ENCODE measurements at regions not wholly inside any gene's neighbourhood (a gene's known extent, or its start where the extent isn't known, plus 50 kb on each side); places are given as distances from the start of the nearest gene placed in this dataset.

DNA sequence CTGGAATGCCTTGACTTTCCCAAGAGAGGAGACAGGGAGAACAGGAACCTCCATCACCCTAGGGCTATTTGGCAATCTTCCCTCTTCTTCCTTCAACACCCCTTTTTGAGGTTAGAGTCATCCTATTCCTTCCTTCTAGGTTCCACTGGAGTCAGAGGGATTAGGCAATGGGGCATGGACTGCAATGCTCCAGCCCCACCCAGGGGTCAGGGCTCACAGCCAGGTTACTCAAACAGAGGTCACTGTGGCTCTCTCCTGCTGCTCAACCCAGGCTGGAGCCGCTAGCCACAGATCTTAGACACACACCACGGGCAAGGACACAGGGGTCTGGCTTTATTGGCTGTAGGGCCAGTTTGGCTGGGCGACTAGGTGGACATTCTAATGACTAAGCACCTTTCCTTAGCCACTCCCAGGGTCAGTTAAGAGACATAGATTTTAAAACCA lies 145.5 kb upstream of the NRIP1 start:
- in situ Hi-C loops (cut with HindIII; ENCODE audit: low pct_unique_long_range_greater_than_20kb, low sequenced_read_pairs) (no loop called here), intact Hi-C loops (cut with micrococcal nuclease; ENCODE audit: unreplicated experiment) (no loop called here)
- POLR2A ChIA-PET, result no interaction called here
- no TSS peak for BruUV-seq (replicated peaks)
- ATAC-seq, result no peak
- no peaks in the 10 kb centered on the region for H3K4me1 ChIP-seq (ENCODE audit: control insufficient read depth, insufficient read depth, low read length)
- H3K27ac ChIP-seq (ENCODE audit: low read length), result no peak overlapping the region
- no peak for DNase-seq (ENCODE audit: low read depth, low spot score)
- H3K4me3 ChIP-seq (ENCODE audit: low read depth in 2 of 2, low read length in 2 of 2), result no peak overlapping the region
- CTCF ChIA-PET, result no interaction called here
- H3K27me3 ChIP-seq (ENCODE audit: control insufficient read depth, insufficient read depth, low read length), result no peaks in the 10 kb centered on the region
- H3K36me3 ChIP-seq (ENCODE audit: control insufficient read depth, insufficient read depth, low read length), result no peaks in the 10 kb centered on the region
- H3K9me3 ChIP-seq (ENCODE audit: control insufficient read depth, insufficient read depth, low read depth, low read length), result no peaks in the 10 kb centered on the region
- no peak for TF ChIP-seq POLR2AphosphoS5 (IDR thresholded peaks at IDR 0.05; ENCODE audit: low read depth, low read length)
- TF ChIP-seq, protein P1, sequence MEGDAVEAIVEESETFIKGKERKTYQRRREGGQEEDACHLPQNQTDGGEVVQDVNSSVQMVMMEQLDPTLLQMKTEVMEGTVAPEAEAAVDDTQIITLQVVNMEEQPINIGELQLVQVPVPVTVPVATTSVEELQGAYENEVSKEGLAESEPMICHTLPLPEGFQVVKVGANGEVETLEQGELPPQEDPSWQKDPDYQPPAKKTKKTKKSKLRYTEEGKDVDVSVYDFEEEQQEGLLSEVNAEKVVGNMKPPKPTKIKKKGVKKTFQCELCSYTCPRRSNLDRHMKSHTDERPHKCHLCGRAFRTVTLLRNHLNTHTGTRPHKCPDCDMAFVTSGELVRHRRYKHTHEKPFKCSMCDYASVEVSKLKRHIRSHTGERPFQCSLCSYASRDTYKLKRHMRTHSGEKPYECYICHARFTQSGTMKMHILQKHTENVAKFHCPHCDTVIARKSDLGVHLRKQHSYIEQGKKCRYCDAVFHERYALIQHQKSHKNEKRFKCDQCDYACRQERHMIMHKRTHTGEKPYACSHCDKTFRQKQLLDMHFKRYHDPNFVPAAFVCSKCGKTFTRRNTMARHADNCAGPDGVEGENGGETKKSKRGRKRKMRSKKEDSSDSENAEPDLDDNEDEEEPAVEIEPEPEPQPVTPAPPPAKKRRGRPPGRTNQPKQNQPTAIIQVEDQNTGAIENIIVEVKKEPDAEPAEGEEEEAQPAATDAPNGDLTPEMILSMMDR (IDR thresholded peaks at IDR 0.05), result no peak
- TF ChIP-seq, protein P2, sequence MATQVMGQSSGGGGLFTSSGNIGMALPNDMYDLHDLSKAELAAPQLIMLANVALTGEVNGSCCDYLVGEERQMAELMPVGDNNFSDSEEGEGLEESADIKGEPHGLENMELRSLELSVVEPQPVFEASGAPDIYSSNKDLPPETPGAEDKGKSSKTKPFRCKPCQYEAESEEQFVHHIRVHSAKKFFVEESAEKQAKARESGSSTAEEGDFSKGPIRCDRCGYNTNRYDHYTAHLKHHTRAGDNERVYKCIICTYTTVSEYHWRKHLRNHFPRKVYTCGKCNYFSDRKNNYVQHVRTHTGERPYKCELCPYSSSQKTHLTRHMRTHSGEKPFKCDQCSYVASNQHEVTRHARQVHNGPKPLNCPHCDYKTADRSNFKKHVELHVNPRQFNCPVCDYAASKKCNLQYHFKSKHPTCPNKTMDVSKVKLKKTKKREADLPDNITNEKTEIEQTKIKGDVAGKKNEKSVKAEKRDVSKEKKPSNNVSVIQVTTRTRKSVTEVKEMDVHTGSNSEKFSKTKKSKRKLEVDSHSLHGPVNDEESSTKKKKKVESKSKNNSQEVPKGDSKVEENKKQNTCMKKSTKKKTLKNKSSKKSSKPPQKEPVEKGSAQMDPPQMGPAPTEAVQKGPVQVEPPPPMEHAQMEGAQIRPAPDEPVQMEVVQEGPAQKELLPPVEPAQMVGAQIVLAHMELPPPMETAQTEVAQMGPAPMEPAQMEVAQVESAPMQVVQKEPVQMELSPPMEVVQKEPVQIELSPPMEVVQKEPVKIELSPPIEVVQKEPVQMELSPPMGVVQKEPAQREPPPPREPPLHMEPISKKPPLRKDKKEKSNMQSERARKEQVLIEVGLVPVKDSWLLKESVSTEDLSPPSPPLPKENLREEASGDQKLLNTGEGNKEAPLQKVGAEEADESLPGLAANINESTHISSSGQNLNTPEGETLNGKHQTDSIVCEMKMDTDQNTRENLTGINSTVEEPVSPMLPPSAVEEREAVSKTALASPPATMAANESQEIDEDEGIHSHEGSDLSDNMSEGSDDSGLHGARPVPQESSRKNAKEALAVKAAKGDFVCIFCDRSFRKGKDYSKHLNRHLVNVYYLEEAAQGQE (IDR thresholded peaks at IDR 0.05; ENCODE audit: insufficient read depth in 1 of 2, low read depth in 2 of 2, low read length in 1 of 2), result no peak

DNA sequence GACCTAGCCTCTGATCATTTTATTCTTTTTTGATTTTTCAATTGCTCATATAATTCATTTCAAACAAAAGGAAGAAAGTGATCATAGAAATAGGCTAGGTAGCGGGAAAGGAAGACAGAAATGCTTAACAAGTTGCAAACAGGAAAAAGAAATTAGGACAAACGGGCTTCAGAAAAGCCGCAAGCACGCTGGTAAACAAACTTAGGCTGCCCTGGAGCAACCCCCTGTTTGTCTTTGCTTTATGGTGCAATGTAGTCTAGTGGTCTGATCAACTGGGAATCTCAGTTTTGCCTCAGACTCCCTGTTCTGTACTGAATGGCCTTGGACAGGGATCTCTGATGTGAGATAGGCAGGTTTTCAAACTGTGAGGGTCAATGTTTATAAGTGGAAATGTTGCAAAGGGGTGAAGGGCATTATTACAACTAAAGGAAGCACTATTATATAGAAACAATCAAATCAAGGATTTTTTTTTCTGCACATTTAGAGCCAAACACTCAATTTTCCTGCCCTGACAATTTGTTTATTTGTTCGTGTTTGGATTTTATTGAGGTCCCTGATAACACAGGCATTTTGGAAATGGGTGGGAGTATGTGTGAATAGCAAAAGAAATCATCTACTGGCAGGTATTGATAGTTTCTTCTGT lies 146.8 kb upstream of the NRIP1 start:
- no peak for TF ChIP-seq SIN3A (IDR thresholded peaks at IDR 0.05; ENCODE audit: borderline replicate concordance, insufficient read depth, low read depth, low read length)
- TF ChIP-seq, protein P1 (IDR thresholded peaks at IDR 0.05), result no peak
- TF ChIP-seq, protein P2 (IDR thresholded peaks at IDR 0.05; ENCODE audit: insufficient read depth in 1 of 2, low read depth in 2 of 2, low read length in 1 of 2), result no peak
- no peak for TF ChIP-seq TCF7L2 (IDR thresholded peaks at IDR 0.05; ENCODE audit: low read depth, low read length)
- no peak for TF ChIP-seq POLR2AphosphoS5 (IDR thresholded peaks at IDR 0.05; ENCODE audit: low read depth, low read length)
- no peaks in the 10 kb centered on the region for H3K27me3 ChIP-seq (ENCODE audit: control insufficient read depth, insufficient read depth, low read length)
- H3K4me1 ChIP-seq (ENCODE audit: control insufficient read depth, insufficient read depth, low read length), result no peaks in the 10 kb centered on the region
- DNase-seq (ENCODE audit: low read depth, low spot score) (no peak), ATAC-seq (no peak)
- H3K36me3 ChIP-seq (ENCODE audit: control insufficient read depth, insufficient read depth, low read length), result no peaks in the 10 kb centered on the region
- H3K27ac ChIP-seq (ENCODE audit: low read length), result no peak overlapping the region
- no peaks in the 10 kb centered on the region for H3K9me3 ChIP-seq (ENCODE audit: control insufficient read depth, insufficient read depth, low read depth, low read length)
- BruUV-seq (replicated peaks), result no TSS peak
- H3K4me3 ChIP-seq (ENCODE audit: low read depth in 2 of 2, low read length in 2 of 2), result no peak overlapping the region
- intact Hi-C loops (cut with micrococcal nuclease; ENCODE audit: unreplicated experiment), result no loop called here
- CTCF ChIA-PET, result no interaction called here
- POLR2A ChIA-PET, result no interaction called here
- in situ Hi-C loops (cut with HindIII; ENCODE audit: low pct_unique_long_range_greater_than_20kb, low sequenced_read_pairs), result no loop called here

Measured in Panc1 (cell line).